AG04449 (cell line): ENCODE measurements at regions not wholly inside any gene's neighbourhood (a gene's known extent, or its start where the extent isn't known, plus 50 kb on each side); places are given as distances from the start of the nearest gene placed in this dataset.
"Not testable (repeated sequence)": the region's sequence is repeated elsewhere in the genome, so short reads cannot be mapped to it uniquely, and the experiment has no call there.

Experiments used
- CTCF ChIA-PET: fragments of 350-600 bp; formaldehyde crosslinking; extraction: SDS; loops from one replicate; lab custom pipeline; 2021; ENCODE audit warnings: antibody characterized with exemption; lab: Yijun Ruan, JAX
- POLR2A ChIA-PET: fragments of 400-600, 350-600 bp; formaldehyde crosslinking; extraction: SDS; loops from one replicate; lab custom pipeline; 2020; ENCODE audit warnings: antibody characterized with exemption, inconsistent platforms; lab: Yijun Ruan, JAX
- DNase-seq: peaks from one replicate; pipeline ENCODE4 v3.0.0-alpha.2; 2010; ENCODE audit warnings: low read depth, low spot score
- H3K4me3 ChIP-seq: 2 replicates; pipeline ENCODE4 v1.5.1; 2011; ENCODE audit warnings: low read depth, mild to moderate bottlenecking, control low read depth, low read length
- TF ChIP-seq, protein P1 (sequence below): IDR thresholded peaks from one replicate; pipeline ENCODE4 v1.5.1; 2011; ENCODE audit warnings: mild to moderate bottlenecking, moderate library complexity, low read length, control low read depth, inconsistent platforms; ENCODE audit not compliant: insufficient read depth; ENCODE audit errors: missing control alignments

DNA sequence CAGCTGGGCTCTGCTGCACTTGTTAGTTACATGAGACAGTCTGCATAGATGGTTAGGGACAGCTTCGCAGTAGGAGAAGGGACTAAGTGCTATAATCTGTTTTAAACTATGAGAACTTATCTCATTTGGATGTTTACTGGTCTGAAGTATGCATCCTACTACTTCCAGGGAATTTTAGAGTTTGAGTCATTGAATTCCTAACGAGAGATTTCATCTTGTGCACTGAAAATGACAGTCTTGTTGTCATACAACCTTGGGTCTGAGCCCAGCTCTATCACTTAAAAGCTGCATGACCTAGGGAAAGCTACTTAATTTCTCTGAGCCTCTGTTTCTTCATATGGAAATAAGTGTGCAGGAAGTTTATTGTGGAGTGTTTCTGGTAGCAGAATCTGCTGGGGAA is 78.4 kb downstream of the TRIM43 start:
- POLR2A ChIA-PET, result no interaction called here
- no peak overlapping the region for H3K4me3 ChIP-seq
- CTCF ChIA-PET, result interaction anchor here (1.1 to 1.2 kb wide), 2 partner anchors 10 to 268 kb away, joined by 3 read pairs; partner anchors contain the start of gene FAHD2A
- peak; percentile 42 for DNase-seq
- TF ChIP-seq, protein P1, sequence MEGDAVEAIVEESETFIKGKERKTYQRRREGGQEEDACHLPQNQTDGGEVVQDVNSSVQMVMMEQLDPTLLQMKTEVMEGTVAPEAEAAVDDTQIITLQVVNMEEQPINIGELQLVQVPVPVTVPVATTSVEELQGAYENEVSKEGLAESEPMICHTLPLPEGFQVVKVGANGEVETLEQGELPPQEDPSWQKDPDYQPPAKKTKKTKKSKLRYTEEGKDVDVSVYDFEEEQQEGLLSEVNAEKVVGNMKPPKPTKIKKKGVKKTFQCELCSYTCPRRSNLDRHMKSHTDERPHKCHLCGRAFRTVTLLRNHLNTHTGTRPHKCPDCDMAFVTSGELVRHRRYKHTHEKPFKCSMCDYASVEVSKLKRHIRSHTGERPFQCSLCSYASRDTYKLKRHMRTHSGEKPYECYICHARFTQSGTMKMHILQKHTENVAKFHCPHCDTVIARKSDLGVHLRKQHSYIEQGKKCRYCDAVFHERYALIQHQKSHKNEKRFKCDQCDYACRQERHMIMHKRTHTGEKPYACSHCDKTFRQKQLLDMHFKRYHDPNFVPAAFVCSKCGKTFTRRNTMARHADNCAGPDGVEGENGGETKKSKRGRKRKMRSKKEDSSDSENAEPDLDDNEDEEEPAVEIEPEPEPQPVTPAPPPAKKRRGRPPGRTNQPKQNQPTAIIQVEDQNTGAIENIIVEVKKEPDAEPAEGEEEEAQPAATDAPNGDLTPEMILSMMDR, result no peak

DNA sequence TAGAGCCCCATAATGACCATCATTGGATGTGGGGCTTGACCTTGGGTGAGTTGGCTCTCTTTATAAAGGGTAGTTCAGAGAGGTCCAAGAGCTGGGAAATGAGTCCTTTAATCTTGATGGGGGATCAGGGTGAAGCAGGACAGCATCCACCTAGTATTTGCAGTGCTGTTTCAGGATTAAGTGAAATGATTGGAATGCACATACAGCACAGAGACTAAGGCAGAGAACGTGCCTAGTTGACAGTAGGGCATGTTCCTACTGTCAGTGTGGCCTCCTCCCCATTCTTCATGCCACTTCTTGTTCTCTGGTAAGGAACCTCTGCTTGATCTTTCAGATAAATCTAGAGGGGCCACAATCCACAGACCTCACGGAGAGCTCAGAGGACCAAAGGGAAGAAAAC is 78.9 kb downstream of the TRIM43 start:
- POLR2A ChIA-PET, result no interaction called here
- CTCF ChIA-PET, result interaction anchor here (0.9 to 1.3 kb wide), 4 partner anchors 9 to 283 kb away, joined by 3 read pairs; partner anchors contain the start of gene FAHD2A
- H3K4me3 ChIP-seq, result no peak overlapping the region
- TF ChIP-seq, protein P1, result no peak
- DNase-seq, result no peak

DNA sequence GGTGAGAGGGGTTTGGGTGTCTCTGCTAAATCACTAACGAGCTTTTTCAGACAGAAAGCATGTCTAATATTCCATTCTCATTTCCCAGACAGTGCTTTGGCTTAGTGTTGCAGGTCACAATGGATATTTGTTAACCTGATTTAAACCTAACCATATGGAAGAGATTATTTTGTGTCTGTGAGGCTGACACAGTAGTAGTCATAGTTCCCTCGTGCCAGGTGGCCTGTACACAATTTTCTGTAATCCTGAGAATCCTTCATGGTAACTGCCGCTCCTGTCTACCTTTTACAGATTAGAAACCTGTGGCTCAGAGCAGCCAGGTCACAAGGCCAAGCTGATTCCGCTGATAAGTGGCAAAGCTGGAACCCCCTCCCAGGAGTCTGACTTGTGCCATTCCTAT is 79.4 kb downstream of the TRIM43 start:
- POLR2A ChIA-PET, DNase-seq, H3K4me3 ChIP-seq: not testable (repeated sequence)
- CTCF ChIA-PET, result interaction anchor here (0.9 to 1.3 kb wide), 2 partner anchors 282 to 284 kb away, joined by 3 read pairs; no protein-coding TSS in a partner anchor

DNA sequence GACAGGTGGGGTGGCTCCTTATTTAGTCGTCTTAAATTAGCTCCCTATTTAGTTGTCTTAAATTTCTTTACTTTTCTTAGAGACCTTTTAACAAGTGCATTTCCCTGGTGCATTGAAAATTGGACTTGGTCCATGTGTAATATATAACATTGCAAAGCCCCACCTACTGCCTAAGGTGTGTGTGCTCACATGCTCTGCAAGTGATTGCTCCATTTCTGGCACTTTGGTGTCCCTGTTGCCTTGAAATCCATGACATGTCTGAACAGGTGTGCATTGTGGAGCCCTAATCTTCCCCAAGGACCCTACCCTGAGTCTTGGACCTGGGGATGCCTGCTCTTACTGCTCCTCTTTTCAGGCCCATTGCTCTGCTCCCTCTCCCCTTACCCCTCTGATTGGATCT is 80.2 kb downstream of the TRIM43 start:
- DNase-seq, H3K4me3 ChIP-seq, POLR2A ChIA-PET: not testable (repeated sequence)
- CTCF ChIA-PET, result interaction anchor here (1.3 kb wide), 1 partner anchor 283 kb away, joined by 3 read pairs; no protein-coding TSS in a partner anchor

DNA sequence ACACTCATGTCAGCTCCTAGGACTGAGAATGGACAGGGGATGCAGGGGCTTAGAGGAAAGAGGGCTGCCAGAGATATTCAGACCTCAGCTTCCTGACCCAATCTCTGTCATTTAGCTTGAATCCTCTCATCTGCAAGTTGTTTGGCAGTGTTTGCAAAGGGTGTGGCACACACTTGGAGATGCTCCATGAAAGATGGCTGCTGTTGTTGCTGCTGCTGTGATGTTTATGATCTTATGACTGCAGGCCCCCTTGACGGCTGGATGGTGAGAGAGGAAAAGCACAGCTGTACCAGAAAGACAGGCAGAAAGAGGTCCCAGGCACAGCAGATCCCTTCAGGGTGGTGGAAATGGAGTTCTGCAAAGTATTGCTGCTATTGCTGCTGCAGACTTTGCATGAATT is 80.7 kb downstream of the TRIM43 start:
- DNase-seq, POLR2A ChIA-PET, CTCF ChIA-PET: not testable (repeated sequence)

DNA sequence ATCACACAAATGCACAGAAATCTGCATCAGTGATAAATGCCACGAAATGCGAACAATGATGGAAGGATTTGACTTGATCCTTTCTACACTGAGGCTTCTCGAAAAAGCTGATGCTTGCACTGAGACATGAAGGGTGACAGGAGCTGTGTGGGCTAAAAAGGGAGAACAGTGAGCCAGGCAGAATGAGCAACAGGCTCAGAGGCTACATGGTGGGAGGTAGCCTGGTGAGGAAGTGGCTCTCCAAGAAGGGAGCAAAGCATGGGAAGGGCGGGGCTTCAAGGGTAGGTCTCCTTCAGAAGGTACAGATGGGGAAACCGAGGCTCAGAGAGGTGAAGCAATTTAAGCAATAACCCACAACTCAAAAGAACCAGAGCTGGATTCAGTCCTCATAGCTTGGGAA is 82.4 kb downstream of the TRIM43 start:
- ChIA-PET POLR2A (no interaction called here), CTCF (no interaction called here)
- H3K4me3 ChIP-seq, result no peak overlapping the region
- TF ChIP-seq, protein P1, result no peak
- DNase-seq, result no peak

More for the DNA sequence above, 80.7 kb downstream of the TRIM43 start:
- not testable (repeated sequence) for H3K4me3 ChIP-seq

DNA sequence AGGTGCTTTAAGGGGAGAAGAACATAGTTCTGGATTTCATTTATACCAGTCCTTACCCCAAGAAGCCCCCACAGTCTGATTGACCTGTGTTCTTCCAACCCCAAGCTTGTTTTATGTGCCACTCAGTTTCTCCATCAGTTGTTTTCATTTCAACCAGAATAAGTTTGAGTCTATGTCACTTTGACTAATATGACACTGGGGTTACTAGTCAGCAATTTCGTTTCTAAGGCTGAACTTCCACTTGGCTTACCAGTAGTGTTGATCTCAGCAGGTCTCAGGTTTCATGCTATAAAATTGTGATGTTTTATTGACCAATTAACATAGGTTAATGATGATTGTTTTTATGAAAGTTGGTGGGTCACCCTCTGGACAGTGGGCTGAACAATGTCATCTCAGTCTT is 84.8 kb downstream of the TRIM43 start:
- DNase-seq, POLR2A ChIA-PET, CTCF ChIA-PET, H3K4me3 ChIP-seq: not testable (repeated sequence)

DNA sequence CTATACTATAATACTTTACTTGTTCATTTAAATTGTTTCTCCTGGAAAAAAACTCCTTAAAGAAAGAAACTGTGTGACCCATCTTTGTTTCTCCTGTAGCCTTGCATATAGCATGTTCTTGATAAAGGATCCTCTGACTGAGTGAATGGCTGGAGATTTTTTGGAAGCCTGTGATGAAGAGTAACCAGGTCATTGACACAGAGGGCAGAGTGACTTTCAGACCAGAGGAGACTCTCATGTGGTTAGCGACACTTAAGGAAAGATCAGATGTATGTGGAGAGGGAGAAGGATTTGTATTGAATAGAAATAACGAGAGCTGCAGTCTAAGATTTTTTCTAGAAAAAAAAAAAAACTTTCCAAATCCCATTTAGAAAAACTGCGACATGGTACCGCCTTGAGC is 85.5 kb downstream of the TRIM43 start:
- POLR2A ChIA-PET, result no interaction called here
- TF ChIP-seq, protein P1, result no peak
- no peak for DNase-seq
- CTCF ChIA-PET, result no interaction called here
- H3K4me3 ChIP-seq, result no peak overlapping the region

DNA sequence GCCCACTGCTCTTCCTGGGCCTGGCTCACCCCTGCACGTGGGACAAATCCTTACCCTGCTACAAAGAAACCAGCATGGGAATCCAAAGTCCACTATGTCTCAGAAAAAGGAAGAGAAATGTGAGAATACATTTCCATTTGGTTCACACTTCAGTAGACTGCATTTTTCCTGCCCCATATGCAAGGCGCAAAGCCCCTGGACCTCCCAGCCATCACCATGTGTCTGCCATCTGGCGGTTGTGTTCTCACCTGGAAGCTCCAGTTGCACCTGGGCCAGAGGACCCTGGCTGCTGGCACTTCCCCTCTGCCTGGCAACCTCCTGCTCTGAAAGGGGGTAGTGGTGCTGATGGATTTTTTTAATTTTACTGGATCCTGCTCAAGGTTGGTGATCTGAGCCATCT is 86.0 kb downstream of the TRIM43 start:
- H3K4me3 ChIP-seq, DNase-seq, CTCF ChIA-PET, POLR2A ChIA-PET: not testable (repeated sequence)

DNA sequence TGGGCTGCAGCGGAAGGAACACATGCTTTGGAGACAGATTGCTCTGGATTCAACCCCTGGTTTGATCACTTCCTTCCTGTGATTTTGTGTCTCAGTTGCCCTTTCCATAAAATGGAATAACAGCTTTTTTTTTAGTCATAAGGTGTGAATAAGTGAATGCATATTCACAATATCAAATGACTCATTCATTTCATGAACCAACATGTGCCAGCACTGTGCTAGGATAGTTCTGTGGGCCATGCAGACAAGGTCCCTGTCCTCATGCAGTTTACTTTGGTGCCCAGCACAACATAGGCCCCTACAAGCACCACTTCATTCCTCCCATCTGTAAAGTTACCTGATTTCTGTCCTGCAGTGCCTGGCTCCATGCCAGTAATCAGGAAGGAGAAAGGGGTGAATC is 89.4 kb downstream of the TRIM43 start:
- POLR2A ChIA-PET, DNase-seq, H3K4me3 ChIP-seq: not testable (repeated sequence)

DNA sequence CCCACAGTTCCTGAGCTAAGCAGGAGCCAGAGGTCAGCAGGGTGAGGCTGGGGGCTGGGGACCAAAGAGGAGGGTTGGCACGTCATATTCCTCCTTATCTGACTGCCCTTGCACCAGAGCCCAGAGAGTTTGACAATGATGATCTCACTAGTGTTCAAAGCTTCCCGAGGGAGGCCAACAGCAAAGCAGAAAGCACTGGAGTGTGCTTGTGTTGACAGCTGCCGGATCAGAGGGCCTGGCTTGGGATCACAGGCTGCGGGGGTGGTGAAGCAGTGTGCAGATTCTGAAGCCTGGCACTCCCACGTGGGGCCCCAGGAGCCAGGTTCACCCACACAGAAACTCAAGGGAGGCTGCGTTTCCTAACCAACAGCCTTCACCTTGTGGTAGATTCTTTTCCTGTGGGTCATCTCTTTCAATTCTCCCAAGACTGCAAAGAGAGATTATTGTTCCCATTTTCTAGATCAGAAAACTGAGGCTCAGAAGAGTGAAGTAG is 89.8 kb downstream of the TRIM43 start:
- CTCF ChIA-PET, DNase-seq, POLR2A ChIA-PET, H3K4me3 ChIP-seq: not testable (repeated sequence)

More for the DNA sequence above, 89.4 kb downstream of the TRIM43 start:
- CTCF ChIA-PET, result not testable (repeated sequence)

DNA sequence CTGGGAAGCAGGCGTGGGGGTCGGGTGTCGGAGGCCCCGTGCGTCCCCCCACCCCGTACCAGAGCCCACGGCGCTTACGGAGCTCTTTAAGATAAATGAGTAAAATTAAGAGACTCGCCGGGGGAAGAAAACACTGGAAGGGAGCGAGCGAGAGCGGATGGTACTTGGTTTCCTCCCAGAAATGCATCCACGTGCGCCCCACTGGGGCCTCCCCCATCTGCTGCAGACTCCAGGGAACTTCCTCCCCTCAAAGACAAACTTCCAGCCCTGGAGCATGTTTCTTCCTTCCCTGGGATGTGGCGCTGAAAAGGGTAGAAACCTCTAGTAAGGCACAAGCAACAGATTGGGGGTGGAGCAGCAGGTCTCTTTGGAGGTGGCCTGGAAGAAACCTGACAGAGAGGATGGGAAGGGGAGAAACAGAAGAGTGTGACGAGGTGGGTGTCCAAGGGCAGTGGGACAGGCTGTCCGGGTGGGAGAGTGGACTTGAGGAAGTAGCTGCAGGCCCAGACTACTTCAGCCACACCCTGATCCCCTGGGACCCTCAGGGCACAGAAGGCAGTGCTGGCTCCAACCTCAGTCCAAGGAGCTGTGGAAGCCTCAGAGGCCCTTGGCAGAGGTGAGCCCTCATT is 91.2 kb downstream of the TRIM43 start:
- peak overlapping the region; percentile 51 for H3K4me3 ChIP-seq
- POLR2A ChIA-PET, DNase-seq, CTCF ChIA-PET: not testable (repeated sequence)
